RPMI7951 (cell line): ENCODE measurements at regions not wholly inside any gene's neighbourhood (a gene's known extent, or its start where the extent isn't known, plus 50 kb on each side); places are given as distances from the start of the nearest gene placed in this dataset.
"Not testable (repeated sequence)": the region's sequence is repeated elsewhere in the genome, so short reads cannot be mapped to it uniquely, and the experiment has no call there.

Source experiments
- DNase-seq: peaks from one replicate; pipeline ENCODE4 v3.0.0-alpha.2; 2012; ENCODE audit warnings: low read depth

- DNase-seq, result no peak
These were observed 175.2 kb downstream of the TMEM200C start for GRCh38 chr18:5720132-5720531.

- no peak for DNase-seq
These were observed 173.5 kb upstream of the EPB41L3 start for GRCh38 chr18:5717256-5717655.

GRCh38 chr18:5710676-5711075, 166.9 kb upstream of the EPB41L3 start:
- DNase-seq, result no peak

- DNase-seq, result no peak
These were observed 166.4 kb upstream of the EPB41L3 start for GRCh38 chr18:5710235-5710634.

- DNase-seq, result no peak
These were observed 165.8 kb upstream of the EPB41L3 start for GRCh38 chr18:5709476-5710095.

GRCh38 chr18:5707586-5707985, 163.8 kb upstream of the EPB41L3 start:
- DNase-seq, result no peak

GRCh38 chr18:5705393-5705792, 161.6 kb upstream of the EPB41L3 start:
- no peak for DNase-seq

GRCh38 chr18:5704847-5705246, 161.1 kb upstream of the EPB41L3 start:
- no peak for DNase-seq

GRCh38 chr18:5702016-5702415, 158.2 kb upstream of the EPB41L3 start:
- DNase-seq, result not testable (repeated sequence)

GRCh38 chr18:5693699-5694294, 150.0 kb upstream of the EPB41L3 start:
- DNase-seq, result no peak

GRCh38 chr18:5678779-5679406, 135.1 kb upstream of the EPB41L3 start:
- no peak for DNase-seq

GRCh38 chr18:5678278-5678677, 134.5 kb upstream of the EPB41L3 start:
- no peak for DNase-seq

GRCh38 chr18:5673616-5674015, 129.8 kb upstream of the EPB41L3 start:
- no peak for DNase-seq

GRCh38 chr18:5669585-5669984, 125.8 kb upstream of the EPB41L3 start:
- no peak for DNase-seq

- DNase-seq, result no peak
These were observed 124.4 kb upstream of the EPB41L3 start for GRCh38 chr18:5668087-5668715.

GRCh38 chr18:5667356-5667755, 123.6 kb upstream of the EPB41L3 start:
- DNase-seq, result no peak

GRCh38 chr18:5662586-5663090, 118.8 kb upstream of the EPB41L3 start:
- DNase-seq, result no peak

- no peak for DNase-seq
These were observed 117.4 kb upstream of the EPB41L3 start for GRCh38 chr18:5661179-5661578.

- no peak for DNase-seq
These were observed 110.0 kb upstream of the EPB41L3 start for GRCh38 chr18:5653802-5654201.

- DNase-seq, result no peak
These were observed 107.9 kb upstream of the EPB41L3 start for GRCh38 chr18:5651736-5652135.

- DNase-seq, result no peak
These were observed 105.6 kb upstream of the EPB41L3 start for GRCh38 chr18:5649439-5649838.

GRCh38 chr18:5646739-5647138, 102.9 kb upstream of the EPB41L3 start:
- DNase-seq, result no peak

- no peak for DNase-seq
These were observed 99.5 kb upstream of the EPB41L3 start for GRCh38 chr18:5643288-5643687.
